CD14-positive monocyte (primary cell): ENCODE measurements at regions not wholly inside any gene's neighbourhood (a gene's known extent, or its start where the extent isn't known, plus 50 kb on each side); places are given as distances from the start of the nearest gene placed in this dataset.

ENCODE experiments used
- DNase-seq, 3 donors: peaks; one replicate each; pipeline ENCODE4 v3.0.0-alpha.2; 2011 to 2022
- H2AFZ ChIP-seq: 2 replicates; pipeline ENCODE4 v1.6.0; 2012; ENCODE audit warnings: mild to moderate bottlenecking, low read depth, low read length, inconsistent platforms; ENCODE audit not compliant: insufficient read depth, poor library complexity, severe bottlenecking
- H3K27ac ChIP-seq, 2 donors: 1 replicate in 1 of 2; 2 replicates in 1 of 2; pipeline ENCODE4 v1.5.1; 2012 to 2013; ENCODE audit warnings: low read length in 2 of 2, control low read depth in 1 of 2, inconsistent platforms in 1 of 2, low read depth in 1 of 2, mild to moderate bottlenecking in 1 of 2
- H3K27me3 ChIP-seq, 2 donors: one replicate each; pipeline versions ENCODE4 v1.6.0 to v1.6.1; 2011 to 2013; ENCODE audit warnings: low read length in 2 of 2; ENCODE audit not compliant: control insufficient read depth in 2 of 2, insufficient read depth in 2 of 2
- H3K36me3 ChIP-seq, 2 donors: replicated peaks in 1 of 2; 1 replicate in 1 of 2; 2 replicates in 1 of 2; pipeline versions ENCODE4 v1.5.1 to v1.6.1; 2012 to 2013; ENCODE audit warnings: low read length in 2 of 2, control low read depth in 1 of 2, inconsistent platforms in 1 of 2, mild to moderate bottlenecking in 1 of 2; ENCODE audit not compliant: insufficient read depth in 2 of 2, control insufficient read depth in 1 of 2
- H3K4me1 ChIP-seq, 2 donors: 1 replicate in 1 of 2; 2 replicates in 1 of 2; pipeline versions ENCODE4 v1.5.1 to v1.6.1; 2012 to 2013; ENCODE audit warnings: low read length in 2 of 2, control low read depth in 1 of 2, inconsistent platforms in 1 of 2, mild to moderate bottlenecking in 1 of 2, moderate library complexity in 1 of 2; ENCODE audit not compliant: insufficient read depth in 2 of 2, control insufficient read depth in 1 of 2
- H3K4me2 ChIP-seq: replicated peaks from 2 replicates; pipeline ENCODE3; 2012; ENCODE audit warnings: low read length, moderate library complexity, mild to moderate bottlenecking; ENCODE audit not compliant: poor library complexity, severe bottlenecking; ENCODE audit errors: extremely low read depth
- H3K4me3 ChIP-seq, 3 experiments: fragments of 200-600 bp in 1 of 3; sonication (generic) in 1 of 3; replicated peaks in 1 of 3; 1 replicate in 2 of 3; 2 replicates in 1 of 3; pipeline ENCODE4 v1.5.1; 2011 to 2013; ENCODE audit warnings: low read length in 3 of 3, mild to moderate bottlenecking in 3 of 3, control low read depth in 2 of 3, low read depth in 2 of 3, inconsistent platforms in 1 of 3, moderate library complexity in 1 of 3
- H3K79me2 ChIP-seq: 2 replicates; pipeline ENCODE4 v1.6.0; 2012; ENCODE audit warnings: mild to moderate bottlenecking, control low read depth, inconsistent platforms, low read length, moderate library complexity; ENCODE audit not compliant: insufficient read depth
- H3K9ac ChIP-seq: 2 replicates; pipeline ENCODE4 v1.6.0; 2017; ENCODE audit warnings: low read length, mild to moderate bottlenecking; ENCODE audit not compliant: insufficient read depth, poor library complexity, severe bottlenecking
- H3K9me3 ChIP-seq, 2 donors: replicated peaks in 1 of 2; 1 replicate in 1 of 2; 2 replicates in 1 of 2; pipeline versions ENCODE4 v1.5.1 to v1.6.1; 2012 to 2013; ENCODE audit warnings: low read length in 2 of 2, control low read depth in 1 of 2; ENCODE audit not compliant: control insufficient read depth in 1 of 2, insufficient read depth in 1 of 2
- H4K20me1 ChIP-seq: 2 replicates; pipeline ENCODE4 v1.6.0; 2012; ENCODE audit warnings: mild to moderate bottlenecking, low read length, control low read depth, moderate library complexity; ENCODE audit not compliant: insufficient read depth
- H3K27ac Mint-ChIP-seq, 7 donors: one replicate each; pipeline ENCODE4 v1.8.0; 2020; ENCODE audit warnings: mild to moderate bottlenecking in 7 of 7, mixed read lengths in 7 of 7, moderate library complexity in 6 of 7, inconsistent platforms in 2 of 7
- H3K27me3 Mint-ChIP-seq, 3 donors: one replicate each; pipeline ENCODE4 v1.8.0; 2021 to 2022; ENCODE audit warnings: low read depth in 3 of 3, mild to moderate bottlenecking in 3 of 3, mixed read lengths in 3 of 3, moderate library complexity in 3 of 3, inconsistent platforms in 1 of 3
- H3K36me3 Mint-ChIP-seq, 2 donors: one replicate each; pipeline ENCODE4 v1.8.0; 2020; ENCODE audit warnings: mixed read lengths in 2 of 2, inconsistent platforms in 1 of 2, mild to moderate bottlenecking in 1 of 2
- H3K4me1 Mint-ChIP-seq: one replicate; pipeline ENCODE4 v1.8.0; 2020; ENCODE audit warnings: mild to moderate bottlenecking, mixed read lengths
- H3K4me3 Mint-ChIP-seq, 2 donors: one replicate each; pipeline ENCODE4 v1.8.0; 2020; ENCODE audit warnings: mild to moderate bottlenecking in 2 of 2, mixed read lengths in 2 of 2, moderate library complexity in 1 of 2
- H3K9me3 Mint-ChIP-seq, 7 donors: one replicate each; pipeline ENCODE4 v1.8.0; 2020 to 2022; ENCODE audit warnings: mixed read lengths in 7 of 7, mild to moderate bottlenecking in 6 of 7, moderate library complexity in 6 of 7, inconsistent platforms in 2 of 7
- WGBS: methylation state at CpG from one replicate; pipeline ENCODE4 v1.1.5; 2013; ENCODE audit warnings: missing lambda C conversion rate; ENCODE audit not compliant: insufficient coverage; 5-methylcytosine and 5-hydroxymethylcytosine counted together
- intact Hi-C, 2 donors: fragments of 100-400 bp; cut with micrococcal nuclease; formaldehyde crosslinking; loops; one replicate each; pipeline versions ENCODE4 v1.15.0 to v1.15.1; 2023
- TF ChIP-seq, protein P1 (sequence below): fragments of 200-600 bp; IDR thresholded peaks from one replicate; pipeline ENCODE4 v1.8.0; 2022; ENCODE audit warnings: antibody characterized with exemption, mild to moderate bottlenecking

DNA sequence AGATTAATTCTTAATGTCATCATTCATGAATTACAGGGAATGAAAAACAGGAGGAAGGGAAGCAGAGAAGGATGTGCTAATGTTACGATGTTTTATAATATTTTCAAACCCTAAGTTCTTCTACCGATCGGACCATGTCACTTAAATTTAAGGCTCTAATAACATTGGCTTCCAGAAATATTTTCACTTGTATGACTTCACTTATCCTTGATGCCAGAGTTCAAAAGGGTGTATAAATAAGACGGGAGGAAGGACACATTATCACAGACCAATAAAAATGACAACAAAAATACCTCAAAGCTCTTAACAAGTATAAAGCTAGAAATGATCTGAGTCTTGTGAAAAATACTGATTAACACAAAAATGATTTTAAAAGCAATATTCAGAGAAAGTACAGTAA lies 370.4 kb upstream of the CITED2 start:
- Histone ChIP-seq H3K4me1 (no peaks in the 10 kb centered on the region), H3K27me3 (no peaks in the 10 kb centered on the region), H3K79me2 (no peaks in the 10 kb centered on the region), H3K27ac (no peak overlapping the region), H3K4me2 (no peak overlapping the region), H3K36me3 (no peaks in the 10 kb centered on the region), H2AFZ (no peak overlapping the region), H3K9me3 (no peaks in the 10 kb centered on the region), H3K4me3 (no peak overlapping the region), H3K9ac (no peak overlapping the region), H4K20me1 (no peaks in the 10 kb centered on the region)
- Mint-ChIP-seq H3K27me3 (no peaks in the 10 kb centered on the region), H3K36me3 (peaks cover 0 to 1% of the 10 kb centered on the region in 2 donors), H3K9me3 (peaks cover 0 to 3% (median 1%) of the 10 kb centered on the region in 7 donors), H3K4me1 (peaks cover 7% of the 10 kb centered on the region), H3K4me3 (no peak overlapping the region), H3K27ac (no peak overlapping the region)
- intact Hi-C loops = no loop called here
- no CpG with 5 or more reads among the region's 4 CpGs for WGBS
- TF ChIP-seq, protein P1, sequence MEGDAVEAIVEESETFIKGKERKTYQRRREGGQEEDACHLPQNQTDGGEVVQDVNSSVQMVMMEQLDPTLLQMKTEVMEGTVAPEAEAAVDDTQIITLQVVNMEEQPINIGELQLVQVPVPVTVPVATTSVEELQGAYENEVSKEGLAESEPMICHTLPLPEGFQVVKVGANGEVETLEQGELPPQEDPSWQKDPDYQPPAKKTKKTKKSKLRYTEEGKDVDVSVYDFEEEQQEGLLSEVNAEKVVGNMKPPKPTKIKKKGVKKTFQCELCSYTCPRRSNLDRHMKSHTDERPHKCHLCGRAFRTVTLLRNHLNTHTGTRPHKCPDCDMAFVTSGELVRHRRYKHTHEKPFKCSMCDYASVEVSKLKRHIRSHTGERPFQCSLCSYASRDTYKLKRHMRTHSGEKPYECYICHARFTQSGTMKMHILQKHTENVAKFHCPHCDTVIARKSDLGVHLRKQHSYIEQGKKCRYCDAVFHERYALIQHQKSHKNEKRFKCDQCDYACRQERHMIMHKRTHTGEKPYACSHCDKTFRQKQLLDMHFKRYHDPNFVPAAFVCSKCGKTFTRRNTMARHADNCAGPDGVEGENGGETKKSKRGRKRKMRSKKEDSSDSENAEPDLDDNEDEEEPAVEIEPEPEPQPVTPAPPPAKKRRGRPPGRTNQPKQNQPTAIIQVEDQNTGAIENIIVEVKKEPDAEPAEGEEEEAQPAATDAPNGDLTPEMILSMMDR = no peak
- DNase-seq = no peak

DNA sequence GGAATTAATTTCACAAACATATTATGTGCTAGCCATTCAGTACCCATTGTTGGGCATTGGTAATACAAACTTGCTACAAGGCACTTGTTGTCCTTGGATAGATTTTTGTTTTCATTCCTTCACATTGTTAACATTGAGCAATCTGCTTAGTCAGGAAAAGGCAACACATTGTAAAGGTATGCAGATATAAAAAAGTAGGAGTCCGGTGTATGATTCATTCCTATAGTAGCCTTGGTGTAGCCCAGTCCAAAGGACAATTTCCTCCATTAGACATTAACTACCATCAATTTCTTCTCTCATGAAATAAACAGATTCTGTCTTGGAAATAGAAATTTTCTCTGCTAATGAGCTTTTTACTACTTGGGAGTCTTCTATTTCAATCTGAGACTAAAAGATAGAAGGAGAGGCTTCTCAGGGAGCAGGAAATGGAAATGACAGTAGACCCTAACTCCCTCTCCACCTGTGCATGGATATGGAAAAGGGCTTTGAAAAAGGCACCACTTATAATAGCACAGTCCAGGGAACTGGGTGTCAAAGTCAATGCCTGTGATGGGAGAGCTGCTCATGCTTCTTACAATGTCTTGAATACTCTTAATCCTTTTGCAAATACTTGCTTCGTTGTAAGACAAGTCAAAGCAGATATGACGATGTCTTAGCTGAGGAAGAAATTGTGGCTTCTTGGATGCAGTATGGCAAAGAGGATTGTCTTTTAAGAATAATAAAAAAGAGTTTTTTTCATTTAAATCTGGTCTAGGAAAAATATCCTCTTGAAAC lies 369.4 kb upstream of the CITED2 start:
- no peaks in the 10 kb centered on the region for H4K20me1 ChIP-seq
- TF ChIP-seq, protein P1 = no peak
- Mint-ChIP-seq H3K36me3 (no peaks in the 10 kb centered on the region), H3K27me3 (no peaks in the 10 kb centered on the region), H3K27ac (no peak overlapping the region), H3K4me3 (no peak overlapping the region), H3K9me3 (peaks cover 0 to 3% (median 1%) of the 10 kb centered on the region in 7 donors), H3K4me1 (peaks cover 7% of the 10 kb centered on the region)
- H3K9ac ChIP-seq = no peak overlapping the region
- H3K27ac ChIP-seq = no peak overlapping the region
- intact Hi-C loops = no loop called here
- no peak overlapping the region for H3K4me3 ChIP-seq
- H3K36me3 ChIP-seq = no peaks in the 10 kb centered on the region
- H3K4me1 ChIP-seq = no peaks in the 10 kb centered on the region
- no peak for DNase-seq
- H3K4me2 ChIP-seq = no peak overlapping the region
- no peaks in the 10 kb centered on the region for H3K9me3 ChIP-seq
- H2AFZ ChIP-seq = no peak overlapping the region
- no CpG with 5 or more reads among the region's 3 CpGs for WGBS
- no peaks in the 10 kb centered on the region for H3K79me2 ChIP-seq
- no peaks in the 10 kb centered on the region for H3K27me3 ChIP-seq
